ENCODE measurements at regions not wholly inside any gene's neighbourhood (a gene's known extent, or its start where the extent isn't known, plus 50 kb on each side); places are given as distances from the start of the nearest gene placed in this dataset.

DNA sequence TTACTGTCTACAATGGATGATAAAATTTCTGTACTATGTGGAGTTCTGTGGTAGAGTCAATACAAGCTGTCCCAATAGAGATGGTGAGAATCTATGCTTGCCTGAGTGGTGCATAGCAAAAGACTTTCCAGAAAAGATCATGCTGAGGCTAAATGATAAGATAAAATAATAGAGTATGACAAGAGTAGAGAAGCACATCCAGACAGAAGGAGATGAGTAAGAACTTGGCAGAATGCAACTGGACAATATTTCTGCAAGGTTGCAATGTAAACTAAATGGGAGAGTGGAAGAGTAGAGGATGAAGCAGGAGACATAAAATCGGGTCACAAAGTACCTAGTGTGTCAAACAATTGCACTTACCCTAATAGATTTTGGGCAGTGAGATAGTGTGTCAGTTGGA, 347.6 kb downstream of the MDFIC start:
- TF ChIP-seq POLR2A (IDR thresholded peaks at IDR 0.05): no peak
- TF ChIP-seq, protein P1, sequence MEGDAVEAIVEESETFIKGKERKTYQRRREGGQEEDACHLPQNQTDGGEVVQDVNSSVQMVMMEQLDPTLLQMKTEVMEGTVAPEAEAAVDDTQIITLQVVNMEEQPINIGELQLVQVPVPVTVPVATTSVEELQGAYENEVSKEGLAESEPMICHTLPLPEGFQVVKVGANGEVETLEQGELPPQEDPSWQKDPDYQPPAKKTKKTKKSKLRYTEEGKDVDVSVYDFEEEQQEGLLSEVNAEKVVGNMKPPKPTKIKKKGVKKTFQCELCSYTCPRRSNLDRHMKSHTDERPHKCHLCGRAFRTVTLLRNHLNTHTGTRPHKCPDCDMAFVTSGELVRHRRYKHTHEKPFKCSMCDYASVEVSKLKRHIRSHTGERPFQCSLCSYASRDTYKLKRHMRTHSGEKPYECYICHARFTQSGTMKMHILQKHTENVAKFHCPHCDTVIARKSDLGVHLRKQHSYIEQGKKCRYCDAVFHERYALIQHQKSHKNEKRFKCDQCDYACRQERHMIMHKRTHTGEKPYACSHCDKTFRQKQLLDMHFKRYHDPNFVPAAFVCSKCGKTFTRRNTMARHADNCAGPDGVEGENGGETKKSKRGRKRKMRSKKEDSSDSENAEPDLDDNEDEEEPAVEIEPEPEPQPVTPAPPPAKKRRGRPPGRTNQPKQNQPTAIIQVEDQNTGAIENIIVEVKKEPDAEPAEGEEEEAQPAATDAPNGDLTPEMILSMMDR (IDR thresholded peaks at IDR 0.05): no peak
